NB4 (cell line): ENCODE measurements at regions not wholly inside any gene's neighbourhood (a gene's known extent, or its start where the extent isn't known, plus 50 kb on each side); places are given as distances from the start of the nearest gene placed in this dataset.

Experiments used
- TF ChIP-seq, protein P1 (sequence below): IDR thresholded peaks from 2 replicates; pipeline ENCODE4 v1.6.1; 2011; ENCODE audit warnings: low read depth, low read length
- TF ChIP-seq, protein P2 (sequence below): IDR thresholded peaks from one replicate; pipeline ENCODE4 v1.5.1; 2012; ENCODE audit warnings: low read depth, low read length

DNA sequence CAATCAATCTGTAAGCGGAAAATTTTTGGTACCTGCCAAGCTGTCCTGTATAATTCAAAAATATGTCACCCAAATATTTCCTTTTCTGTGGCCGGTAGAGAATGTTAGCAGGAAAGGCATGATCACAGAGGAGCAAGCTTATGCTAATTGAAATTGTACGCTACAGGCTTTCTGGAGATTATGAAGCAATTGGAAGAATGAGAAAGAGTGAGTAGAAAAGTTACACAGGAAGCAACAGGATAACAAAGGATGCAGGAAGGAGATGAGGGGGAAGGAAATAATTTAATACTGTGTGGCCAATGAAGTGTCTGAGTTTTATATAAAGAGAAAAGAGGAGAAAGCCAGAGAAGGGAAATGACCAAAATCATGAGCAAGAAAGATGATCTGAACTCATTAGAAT lies 627.2 kb upstream of the STXBP6 start:
- TF ChIP-seq, protein P1, sequence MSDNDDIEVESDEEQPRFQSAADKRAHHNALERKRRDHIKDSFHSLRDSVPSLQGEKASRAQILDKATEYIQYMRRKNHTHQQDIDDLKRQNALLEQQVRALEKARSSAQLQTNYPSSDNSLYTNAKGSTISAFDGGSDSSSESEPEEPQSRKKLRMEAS: no peak
- TF ChIP-seq, protein P2, sequence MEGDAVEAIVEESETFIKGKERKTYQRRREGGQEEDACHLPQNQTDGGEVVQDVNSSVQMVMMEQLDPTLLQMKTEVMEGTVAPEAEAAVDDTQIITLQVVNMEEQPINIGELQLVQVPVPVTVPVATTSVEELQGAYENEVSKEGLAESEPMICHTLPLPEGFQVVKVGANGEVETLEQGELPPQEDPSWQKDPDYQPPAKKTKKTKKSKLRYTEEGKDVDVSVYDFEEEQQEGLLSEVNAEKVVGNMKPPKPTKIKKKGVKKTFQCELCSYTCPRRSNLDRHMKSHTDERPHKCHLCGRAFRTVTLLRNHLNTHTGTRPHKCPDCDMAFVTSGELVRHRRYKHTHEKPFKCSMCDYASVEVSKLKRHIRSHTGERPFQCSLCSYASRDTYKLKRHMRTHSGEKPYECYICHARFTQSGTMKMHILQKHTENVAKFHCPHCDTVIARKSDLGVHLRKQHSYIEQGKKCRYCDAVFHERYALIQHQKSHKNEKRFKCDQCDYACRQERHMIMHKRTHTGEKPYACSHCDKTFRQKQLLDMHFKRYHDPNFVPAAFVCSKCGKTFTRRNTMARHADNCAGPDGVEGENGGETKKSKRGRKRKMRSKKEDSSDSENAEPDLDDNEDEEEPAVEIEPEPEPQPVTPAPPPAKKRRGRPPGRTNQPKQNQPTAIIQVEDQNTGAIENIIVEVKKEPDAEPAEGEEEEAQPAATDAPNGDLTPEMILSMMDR: no peak
